ENCODE measurements at regions not wholly inside any gene's neighbourhood (a gene's known extent, or its start where the extent isn't known, plus 50 kb on each side); places are given as distances from the start of the nearest gene placed in this dataset.

GRCh38 chr2:35080231-35080910, 1275.2 kb upstream of the CRIM1 start:
- no peak for DNase-seq

GRCh38 chr2:35067420-35067819, 1288.2 kb upstream of the CRIM1 start:
- no peak for DNase-seq

DNA sequence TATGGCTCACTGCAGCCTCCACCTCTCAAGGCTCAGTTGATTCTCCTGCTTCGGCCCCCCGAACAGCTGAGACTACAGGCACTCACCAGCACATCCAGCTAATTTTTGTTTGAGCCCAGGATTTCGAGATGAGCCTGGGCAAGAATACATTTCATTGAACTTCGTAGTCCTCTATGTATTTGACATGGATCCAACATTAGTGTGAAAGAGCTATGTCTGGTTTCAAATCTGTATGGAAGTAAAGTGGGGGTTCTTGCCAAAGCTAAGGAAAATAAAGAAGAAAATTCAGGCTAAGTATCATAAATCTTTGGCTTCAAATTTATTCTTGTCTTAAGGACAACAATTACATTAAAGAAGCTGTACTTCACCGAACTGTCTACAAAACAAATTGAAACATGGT, 1291.7 kb upstream of the CRIM1 start:
- DNase-seq: no peak

DNA sequence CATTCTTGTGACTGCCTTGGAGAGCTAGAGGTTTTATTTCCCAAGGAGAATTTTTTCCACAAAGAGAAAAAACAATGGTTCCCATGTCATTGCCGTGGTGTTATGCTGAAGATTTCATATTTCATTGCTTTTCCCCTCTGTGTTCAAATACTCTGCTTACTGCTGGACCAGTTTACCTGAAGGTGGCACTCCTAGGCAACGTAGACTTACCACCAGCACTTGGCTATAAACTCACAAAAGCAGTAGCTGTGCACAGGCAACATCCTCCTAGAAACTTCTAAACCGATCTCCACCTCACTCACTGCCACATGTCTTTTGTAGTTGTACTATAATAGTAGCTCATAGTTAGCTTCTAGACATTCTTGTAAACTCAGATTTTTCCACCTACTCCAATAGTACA, 1319.7 kb upstream of the CRIM1 start:
- DNase-seq: no peak

DNA sequence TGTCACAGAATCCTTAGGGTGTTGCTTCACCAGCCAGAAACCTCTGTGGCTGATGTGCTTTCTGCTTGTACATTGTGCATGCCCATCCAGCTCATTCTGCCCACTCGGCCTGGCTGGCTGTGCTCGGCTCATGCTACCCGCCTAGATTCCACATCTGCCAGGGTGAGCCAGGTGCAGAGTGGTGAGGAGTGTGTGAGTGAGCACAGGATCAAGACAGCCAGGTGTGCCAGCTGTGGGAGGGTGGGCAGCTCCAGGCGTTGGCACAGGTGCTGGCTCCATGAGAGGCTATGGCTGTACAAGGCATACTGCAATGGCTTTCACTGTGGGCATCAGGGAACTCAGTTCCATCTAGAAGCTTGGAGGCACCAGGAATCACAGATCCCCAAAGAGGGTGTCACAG, 1321.8 kb upstream of the CRIM1 start:
- DNase-seq: no peak

DNA sequence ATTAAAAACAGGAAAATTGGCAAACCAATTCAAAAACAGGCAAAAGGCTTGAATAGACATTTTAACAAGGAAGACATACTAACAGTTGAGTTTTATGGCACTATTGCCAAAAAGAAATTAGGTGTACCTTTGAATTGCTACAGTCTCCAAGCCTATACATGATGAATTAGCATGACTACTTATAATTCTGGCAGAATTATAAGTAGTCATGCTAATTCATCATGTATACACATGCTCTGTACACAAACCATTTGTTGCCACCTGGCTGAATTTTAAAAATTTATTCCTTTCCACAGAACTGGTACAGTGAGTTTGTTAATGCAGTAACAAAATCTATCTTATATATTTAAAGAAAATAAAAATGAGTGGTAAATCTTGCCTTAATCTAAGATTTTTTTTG, 1332.0 kb upstream of the CRIM1 start:
- no peak for DNase-seq

- no peak for DNase-seq
Observed at GRCh38 chr2:35000453-35000852, 1355.1 kb upstream of the CRIM1 start.

- DNase-seq: no peak
Observed at GRCh38 chr2:34998741-34999140, 1356.8 kb upstream of the CRIM1 start.

DNA sequence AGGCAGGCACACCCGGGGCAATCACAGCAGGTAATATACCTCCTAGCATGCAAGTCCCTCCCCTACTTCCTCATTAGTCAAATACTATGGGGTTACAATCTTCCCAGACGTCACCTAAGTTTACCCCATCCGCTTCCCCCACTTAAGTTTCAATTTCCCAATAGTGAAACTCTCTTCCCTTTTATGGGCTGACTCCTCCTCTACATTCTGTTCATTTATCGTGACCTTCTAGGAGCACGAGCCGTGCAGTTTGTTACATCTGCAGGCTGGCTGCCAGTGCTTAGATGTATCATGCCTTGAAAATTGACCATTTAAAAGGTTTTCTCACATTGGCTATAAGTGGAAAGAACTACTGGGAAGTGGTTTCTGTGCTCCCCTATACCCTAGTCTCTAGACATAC, 1357.8 kb upstream of the CRIM1 start:
- DNase-seq: no peak

DNA sequence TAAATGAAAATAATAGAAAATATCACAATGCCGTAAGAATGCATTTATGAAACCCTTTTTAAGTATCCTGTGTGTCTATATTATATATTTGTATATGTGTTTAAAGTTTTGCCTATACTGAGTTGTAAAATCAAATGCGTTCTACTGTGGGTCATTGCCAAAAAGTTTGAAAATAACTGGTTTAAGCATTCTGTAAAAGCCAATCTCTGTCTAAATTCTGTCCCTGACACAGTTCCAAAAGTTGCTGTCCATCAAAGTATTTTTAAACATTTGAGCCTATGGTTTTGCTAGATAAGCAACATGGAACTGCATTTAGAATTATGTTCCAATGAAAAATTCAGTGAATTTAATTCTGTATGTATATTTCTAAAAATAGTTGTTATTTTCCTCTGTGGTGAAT, 1360.4 kb upstream of the CRIM1 start:
- no peak for DNase-seq

GRCh38 chr2:34991508-34992274, 1363.9 kb upstream of the CRIM1 start:
- DNase-seq: no peak

- no peak for DNase-seq
Observed at GRCh38 chr2:34985474-34985873, 1370.1 kb upstream of the CRIM1 start.

DNA sequence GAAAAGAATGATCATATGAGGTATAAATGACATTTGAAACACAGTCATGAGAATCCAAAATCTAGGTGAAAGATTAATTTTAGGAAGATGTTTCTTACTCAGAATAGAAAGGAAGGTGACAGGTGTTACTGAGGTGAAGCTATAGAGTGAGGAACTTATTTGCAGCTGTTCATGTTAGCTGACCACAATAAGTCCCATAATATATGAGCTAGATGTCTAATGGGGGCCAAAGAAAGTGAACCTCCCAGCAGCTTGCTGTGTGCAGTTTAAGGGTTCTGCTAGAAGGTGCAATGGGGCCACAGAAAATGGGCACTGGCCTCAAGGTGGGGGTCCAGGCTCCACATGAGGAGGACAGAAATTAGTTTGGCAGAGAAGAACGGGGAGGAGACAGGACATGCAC, 1374.9 kb upstream of the CRIM1 start:
- DNase-seq: no peak

GRCh38 chr2:34979148-34979547, 1376.4 kb upstream of the CRIM1 start:
- DNase-seq: no peak

DNA sequence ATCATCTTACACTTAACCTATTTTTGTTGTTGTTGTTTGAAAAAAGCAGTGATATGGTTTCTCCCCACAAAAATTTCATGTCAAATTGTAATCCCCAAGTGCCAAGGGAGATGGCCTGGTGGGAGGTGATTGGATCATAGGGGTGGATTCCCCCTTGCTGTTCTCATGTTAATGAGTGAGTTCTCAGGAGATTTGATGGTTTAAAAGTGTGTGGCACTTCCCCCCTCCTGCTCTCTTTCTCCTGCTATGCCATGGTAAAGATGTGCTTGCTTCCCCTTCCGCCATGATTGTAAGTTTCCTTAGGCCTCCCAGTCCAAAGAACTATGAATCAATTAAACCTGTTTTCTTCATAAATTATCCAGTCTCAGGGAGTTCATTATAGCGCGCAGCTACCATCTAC, 1362.7 kb upstream of the FAM98A start:
- DNase-seq: no peak

DNA sequence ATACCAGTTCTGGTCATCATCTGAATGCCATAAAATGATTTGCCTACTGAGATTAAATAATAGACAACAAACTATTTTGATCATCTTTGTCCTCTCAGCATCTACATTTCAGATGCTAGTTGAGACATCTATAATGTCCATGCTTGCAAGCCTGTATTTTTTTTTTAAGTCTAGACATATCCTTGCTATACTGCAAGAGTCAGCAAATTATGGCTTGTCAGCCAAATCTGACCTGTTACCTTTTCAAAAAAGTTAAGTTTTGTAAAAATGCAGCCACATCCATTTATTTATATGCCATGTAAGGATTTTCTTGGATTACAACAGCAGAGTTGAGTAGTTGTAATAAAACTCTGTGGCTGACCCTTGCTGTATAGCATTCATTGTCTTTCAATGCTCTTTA, 1355.7 kb upstream of the FAM98A start:
- DNase-seq: no peak

- DNase-seq: no peak
Observed at GRCh38 chr2:34950797-34951196, 1351.7 kb upstream of the FAM98A start.

GRCh38 chr2:34949316-34949715, 1350.2 kb upstream of the FAM98A start:
- no peak for DNase-seq

- DNase-seq: no peak
Observed at GRCh38 chr2:34936089-34936488, 1337.0 kb upstream of the FAM98A start.

- DNase-seq: no peak
Observed at GRCh38 chr2:34912084-34912483, 1313.0 kb upstream of the FAM98A start.

DNA sequence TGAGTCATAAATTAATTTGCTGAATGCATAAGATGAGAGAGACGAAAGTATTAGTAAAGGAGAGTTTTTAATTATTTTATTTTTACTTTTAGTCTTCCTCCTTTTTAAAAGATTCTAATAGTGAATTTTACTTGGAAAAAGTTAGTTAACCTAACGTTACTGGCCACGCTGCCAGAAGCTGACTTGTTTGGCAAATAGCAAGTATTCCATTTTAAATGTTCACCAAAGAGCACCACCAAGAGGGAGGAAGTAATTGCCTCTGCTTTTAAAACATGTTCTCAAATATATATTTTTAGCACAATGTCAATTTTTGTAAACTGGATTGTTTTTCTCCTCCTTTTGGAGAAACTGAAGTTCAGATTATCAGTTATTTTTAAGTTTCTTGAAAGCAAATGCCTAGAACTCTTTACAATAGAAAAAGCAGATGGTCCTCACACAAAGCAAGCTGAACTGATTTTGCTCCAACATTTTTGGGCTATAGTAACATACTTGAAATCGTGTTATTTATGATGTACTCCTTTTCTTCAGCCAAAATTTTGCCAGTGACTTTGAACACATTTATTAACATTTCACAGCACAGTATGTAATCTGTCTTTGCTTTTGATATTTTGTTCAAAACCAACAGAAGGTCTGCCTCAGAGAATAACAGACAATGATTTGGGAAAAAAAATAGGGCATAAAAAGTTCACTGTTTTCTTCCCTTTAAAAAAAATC, 1311.0 kb upstream of the FAM98A start:
- DNase-seq: no peak

DNA sequence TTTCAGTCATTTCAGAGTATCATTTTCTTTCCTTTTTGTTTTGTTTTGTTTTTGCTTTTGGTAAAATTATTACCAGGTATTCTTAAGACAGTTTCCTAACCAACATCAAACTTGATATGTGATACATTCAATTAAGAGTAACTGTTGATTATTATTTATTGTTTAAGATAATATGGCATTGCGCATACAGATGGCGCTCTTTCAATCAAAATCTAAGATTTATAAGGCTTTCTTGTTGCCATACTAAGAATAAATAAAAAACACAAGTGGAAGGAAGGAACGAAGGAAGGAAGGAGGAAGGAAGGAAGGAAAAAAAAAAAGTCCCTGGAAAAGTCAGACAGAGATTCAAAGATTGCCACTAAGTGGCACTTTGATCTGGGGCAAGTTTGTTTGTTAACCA, 1308.7 kb upstream of the FAM98A start:
- DNase-seq: no peak

DNA sequence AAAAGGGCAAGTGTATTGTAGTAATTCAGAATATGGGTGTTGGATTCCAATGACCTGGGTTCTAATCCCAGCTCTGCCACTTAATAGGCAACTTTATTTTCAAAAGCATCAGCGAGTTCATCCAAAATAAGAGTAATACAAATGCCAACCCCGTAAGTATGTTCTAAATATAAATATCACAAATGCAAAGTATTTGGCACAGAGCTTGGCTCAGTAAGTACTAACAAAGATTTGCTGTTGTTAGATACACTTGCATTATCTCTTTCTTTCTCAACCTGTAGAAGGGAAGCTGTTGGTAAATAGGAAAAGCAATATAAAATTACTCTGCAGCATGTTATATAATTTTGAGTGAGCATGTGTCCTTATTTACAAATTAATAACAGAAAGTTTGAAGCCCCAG, 1302.6 kb upstream of the FAM98A start:
- no peak for DNase-seq

GRCh38 chr2:34899079-34899478, 1300.0 kb upstream of the FAM98A start:
- no peak for DNase-seq

Data from cerebellar nuclear complex (tissue), 1 donor.